Parathyroid adenoma (tissue), 2 donors: ENCODE measurements at regions not wholly inside any gene's neighbourhood (a gene's known extent, or its start where the extent isn't known, plus 50 kb on each side); places are given as distances from the start of the nearest gene placed in this dataset.

Experiments used
- H2AFZ ChIP-seq: fragments of 300-600 bp; sonication (generic); one replicate; pipeline ENCODE4 v1.7.0; 2017; ENCODE audit warnings: antibody characterized with exemption, mild to moderate bottlenecking
- H3K27ac ChIP-seq: fragments of 300-600 bp; sonication (generic); one replicate; pipeline ENCODE4 v1.7.0; 2017
- H3K27me3 ChIP-seq: fragments of 300-600 bp; sonication (generic); one replicate; pipeline ENCODE4 v1.7.0; 2017; ENCODE audit warnings: low read length; ENCODE audit not compliant: control insufficient read depth, insufficient read depth
- H3K36me3 ChIP-seq: fragments of 300-600 bp; sonication (generic); one replicate; pipeline ENCODE4 v1.7.0; 2017; ENCODE audit warnings: low read length; ENCODE audit not compliant: control insufficient read depth, insufficient read depth
- H3K4me1 ChIP-seq: fragments of 300-600 bp; sonication (generic); one replicate; pipeline ENCODE4 v1.7.0; 2017; ENCODE audit warnings: control low read depth
- H3K4me2 ChIP-seq: fragments of 300-600 bp; sonication (generic); one replicate; pipeline ENCODE4 v1.7.0; 2017; ENCODE audit warnings: low read length
- H3K4me3 ChIP-seq: fragments of 300-600 bp; sonication (generic); one replicate; pipeline ENCODE4 v1.7.0; 2017; ENCODE audit warnings: low read depth, low read length
- H3K79me2 ChIP-seq: fragments of 300-600 bp; sonication (generic); one replicate; pipeline ENCODE4 v1.7.0; 2017; ENCODE audit warnings: control low read depth
- H3K9ac ChIP-seq: fragments of 300-600 bp; sonication (generic); one replicate; pipeline ENCODE4 v1.7.0; 2017; ENCODE audit warnings: mild to moderate bottlenecking
- H3K9me3 ChIP-seq: fragments of 300-600 bp; sonication (generic); one replicate; pipeline ENCODE4 v1.7.0; 2017; ENCODE audit warnings: low read length; ENCODE audit not compliant: control insufficient read depth
- TF ChIP-seq, protein P1 (sequence below): fragments of 300-600 bp; sonication (generic); IDR thresholded peaks from one replicate; pipeline ENCODE4 v1.7.0; 2017; ENCODE audit warnings: antibody characterized with exemption, mild to moderate bottlenecking
- donor health status: primary hyperparathyroidism.

DNA sequence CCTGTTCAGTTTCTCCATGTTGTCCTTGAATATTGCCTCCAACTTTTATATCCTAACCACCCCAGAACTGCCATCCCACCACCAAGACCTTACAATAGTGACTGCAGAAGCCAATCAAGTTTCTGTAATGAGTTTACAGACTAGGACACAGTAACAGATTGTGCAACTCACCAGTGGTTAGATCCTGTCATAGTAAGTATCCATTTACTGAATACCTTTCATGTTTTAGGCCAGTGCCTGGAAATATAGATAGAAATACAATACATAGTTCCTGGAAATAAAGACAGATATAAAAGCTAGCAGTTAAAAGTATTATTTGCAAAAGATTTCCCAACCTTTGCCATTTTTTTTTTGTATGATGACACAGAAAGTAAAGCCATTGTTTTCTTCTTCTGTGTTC, 471.8 kb upstream of the BTBD3 start:
- Histone ChIP-seq H3K9ac (no peak overlapping the region), H3K4me1 (no peaks in the 10 kb centered on the region), H3K9me3 (no peaks in the 10 kb centered on the region), H3K36me3 (no peaks in the 10 kb centered on the region), H3K27ac (no peak overlapping the region), H3K4me2 (no peak overlapping the region), H3K4me3 (no peak overlapping the region), H3K79me2 (no peaks in the 10 kb centered on the region), H2AFZ (no peak overlapping the region), H3K27me3 (no peaks in the 10 kb centered on the region)
- TF ChIP-seq, protein P1, sequence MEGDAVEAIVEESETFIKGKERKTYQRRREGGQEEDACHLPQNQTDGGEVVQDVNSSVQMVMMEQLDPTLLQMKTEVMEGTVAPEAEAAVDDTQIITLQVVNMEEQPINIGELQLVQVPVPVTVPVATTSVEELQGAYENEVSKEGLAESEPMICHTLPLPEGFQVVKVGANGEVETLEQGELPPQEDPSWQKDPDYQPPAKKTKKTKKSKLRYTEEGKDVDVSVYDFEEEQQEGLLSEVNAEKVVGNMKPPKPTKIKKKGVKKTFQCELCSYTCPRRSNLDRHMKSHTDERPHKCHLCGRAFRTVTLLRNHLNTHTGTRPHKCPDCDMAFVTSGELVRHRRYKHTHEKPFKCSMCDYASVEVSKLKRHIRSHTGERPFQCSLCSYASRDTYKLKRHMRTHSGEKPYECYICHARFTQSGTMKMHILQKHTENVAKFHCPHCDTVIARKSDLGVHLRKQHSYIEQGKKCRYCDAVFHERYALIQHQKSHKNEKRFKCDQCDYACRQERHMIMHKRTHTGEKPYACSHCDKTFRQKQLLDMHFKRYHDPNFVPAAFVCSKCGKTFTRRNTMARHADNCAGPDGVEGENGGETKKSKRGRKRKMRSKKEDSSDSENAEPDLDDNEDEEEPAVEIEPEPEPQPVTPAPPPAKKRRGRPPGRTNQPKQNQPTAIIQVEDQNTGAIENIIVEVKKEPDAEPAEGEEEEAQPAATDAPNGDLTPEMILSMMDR: no peak

DNA sequence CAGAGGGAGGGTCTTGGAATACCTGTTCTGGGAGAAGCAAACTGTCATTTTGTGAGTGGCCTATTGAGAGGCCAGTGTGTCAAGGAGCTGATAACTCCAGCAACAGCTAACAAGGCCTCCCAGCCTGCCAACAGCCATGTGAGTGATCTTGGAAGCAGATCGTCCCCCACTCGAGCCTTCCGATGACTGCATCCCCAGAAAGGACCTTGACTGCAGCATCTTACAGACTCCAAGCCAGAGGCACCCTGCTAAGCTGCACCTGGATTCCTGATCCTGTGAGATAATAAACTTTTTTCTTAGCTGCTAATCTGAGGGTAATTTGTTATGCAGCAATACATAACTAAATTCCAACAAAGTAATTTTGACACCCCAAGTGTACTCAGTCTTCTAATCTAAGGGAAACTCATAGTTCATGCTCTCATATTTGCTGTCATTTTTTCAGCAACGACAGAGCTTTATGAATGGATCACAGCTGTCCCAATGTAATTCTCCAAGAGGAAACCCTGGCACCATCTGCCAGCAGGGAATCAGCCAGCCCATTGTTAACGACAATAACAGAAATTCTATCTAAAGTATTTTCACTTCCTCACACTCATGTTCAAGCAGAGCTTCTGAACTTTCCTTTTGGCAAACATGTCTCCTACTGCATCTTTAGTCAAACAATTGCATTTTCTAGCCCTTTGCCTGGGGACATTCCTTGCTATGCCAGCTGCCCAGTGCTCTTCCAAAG, 470.2 kb upstream of the BTBD3 start:
- Histone ChIP-seq H3K4me3 (no peak overlapping the region), H3K36me3 (no peaks in the 10 kb centered on the region), H3K79me2 (no peaks in the 10 kb centered on the region), H2AFZ (no peak overlapping the region), H3K9ac (no peak overlapping the region), H3K4me1 (no peaks in the 10 kb centered on the region), H3K27ac (no peak overlapping the region), H3K9me3 (no peaks in the 10 kb centered on the region), H3K27me3 (no peaks in the 10 kb centered on the region), H3K4me2 (no peak overlapping the region)
- TF ChIP-seq, protein P1: no peak

DNA sequence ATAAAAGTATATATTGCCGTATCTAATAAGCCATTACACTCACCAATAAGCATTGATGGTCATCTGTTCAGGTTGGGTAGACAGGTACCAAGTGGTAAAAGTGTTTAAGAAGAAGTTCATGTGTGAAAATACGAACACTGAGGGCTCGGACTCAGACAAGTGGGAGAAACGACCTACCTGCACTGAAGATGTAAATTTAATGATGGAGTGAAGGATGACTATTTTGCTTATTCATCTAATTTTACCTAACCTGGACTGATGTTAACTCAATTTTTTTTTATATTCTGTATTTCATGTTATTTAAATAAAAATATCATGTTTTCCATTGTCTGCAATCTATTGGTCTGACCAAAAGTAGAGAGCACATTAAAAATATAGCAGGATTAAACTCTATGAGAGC, 469.1 kb upstream of the BTBD3 start:
- Histone ChIP-seq H3K27ac (no peak overlapping the region), H3K27me3 (no peaks in the 10 kb centered on the region), H3K79me2 (no peaks in the 10 kb centered on the region), H3K4me3 (no peak overlapping the region), H3K36me3 (no peaks in the 10 kb centered on the region), H3K9me3 (no peaks in the 10 kb centered on the region), H2AFZ (no peak overlapping the region), H3K4me2 (no peak overlapping the region), H3K4me1 (no peaks in the 10 kb centered on the region), H3K9ac (no peak overlapping the region)
- TF ChIP-seq, protein P1: no peak

DNA sequence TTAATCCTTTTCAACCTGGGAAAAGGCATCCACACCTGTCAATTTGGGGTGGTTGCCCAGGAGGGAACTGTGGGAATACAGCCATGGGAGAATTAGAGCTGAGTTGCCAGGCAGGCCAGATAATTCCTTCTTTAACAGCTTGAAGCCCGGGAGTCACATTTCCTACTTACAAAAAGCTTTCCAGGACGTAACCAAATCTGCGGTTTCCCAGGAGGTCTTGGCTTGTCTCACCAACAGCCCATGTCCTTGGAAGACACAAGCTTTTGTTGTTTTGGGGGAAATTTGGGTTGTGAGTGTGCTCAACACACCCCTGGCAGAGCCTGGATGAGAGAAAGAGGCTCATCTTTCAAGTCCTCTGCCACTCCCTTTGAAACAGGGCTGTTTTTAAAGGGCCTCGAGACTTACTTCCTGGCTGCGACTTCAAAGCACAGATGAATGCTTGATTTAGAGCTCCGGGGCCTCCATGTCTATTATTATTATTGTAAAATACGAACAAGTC, 465.9 kb upstream of the BTBD3 start:
- Histone ChIP-seq H3K27me3 (no peaks in the 10 kb centered on the region), H3K9me3 (no peaks in the 10 kb centered on the region), H3K36me3 (no peaks in the 10 kb centered on the region), H3K9ac (no peak overlapping the region), H2AFZ (no peak overlapping the region), H3K4me2 (no peak overlapping the region), H3K4me3 (no peak overlapping the region), H3K79me2 (no peaks in the 10 kb centered on the region), H3K4me1 (no peaks in the 10 kb centered on the region), H3K27ac (no peak overlapping the region)
- TF ChIP-seq, protein P1: no peak

DNA sequence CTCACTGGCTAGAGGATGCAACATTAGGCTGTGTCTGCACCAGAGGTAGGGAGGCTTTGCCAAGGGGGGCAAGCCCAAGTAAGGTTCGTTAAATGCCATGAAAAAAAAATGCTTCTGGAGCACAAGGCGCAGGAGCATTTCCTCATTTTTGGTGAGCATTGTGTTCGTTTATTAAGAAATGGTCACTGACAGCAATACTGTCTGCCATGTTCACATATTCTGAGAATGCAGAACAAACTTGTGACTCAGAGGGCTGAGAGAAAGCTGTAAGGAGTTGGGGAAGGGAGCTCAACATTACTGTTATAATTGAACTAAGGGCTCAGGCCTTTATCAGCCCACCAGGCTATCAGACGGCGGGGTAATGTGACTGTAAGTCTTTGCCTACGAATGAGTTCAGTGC, 465.4 kb upstream of the BTBD3 start:
- Histone ChIP-seq H3K4me1 (no peaks in the 10 kb centered on the region), H3K4me2 (no peak overlapping the region), H3K9ac (no peak overlapping the region), H3K36me3 (no peaks in the 10 kb centered on the region), H2AFZ (no peak overlapping the region), H3K79me2 (no peaks in the 10 kb centered on the region), H3K9me3 (no peaks in the 10 kb centered on the region), H3K27ac (no peak overlapping the region), H3K4me3 (no peak overlapping the region), H3K27me3 (no peaks in the 10 kb centered on the region)
- TF ChIP-seq, protein P1: no peak
